ENCODE measurements at regions not wholly inside any gene's neighbourhood (a gene's known extent, or its start where the extent isn't known, plus 50 kb on each side); places are given as distances from the start of the nearest gene placed in this dataset.

GRCh38 chr22:49292909-49293308 lies 534.8 kb downstream of the BRD1 start:
- no peak for DNase-seq

DNA sequence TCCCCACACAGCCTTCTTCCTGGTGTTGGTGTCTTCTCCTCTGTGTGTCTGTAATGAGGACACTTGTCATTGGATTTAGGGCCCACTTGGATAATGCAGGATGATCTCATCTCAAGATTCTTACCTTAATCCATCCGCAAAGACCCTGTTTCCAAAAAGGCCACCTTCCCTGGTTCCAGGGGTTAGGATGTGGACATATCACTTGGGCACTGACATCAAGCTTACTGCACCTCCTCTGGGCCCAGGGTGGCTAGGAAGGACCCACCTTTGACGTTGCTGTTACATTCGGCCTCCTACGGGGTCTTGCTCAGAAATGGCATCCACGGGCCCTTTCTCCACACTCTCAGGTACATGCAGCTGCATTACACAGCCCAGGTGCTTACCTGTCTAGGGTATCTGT lies 535.9 kb downstream of the BRD1 start:
- no peak for DNase-seq

DNA sequence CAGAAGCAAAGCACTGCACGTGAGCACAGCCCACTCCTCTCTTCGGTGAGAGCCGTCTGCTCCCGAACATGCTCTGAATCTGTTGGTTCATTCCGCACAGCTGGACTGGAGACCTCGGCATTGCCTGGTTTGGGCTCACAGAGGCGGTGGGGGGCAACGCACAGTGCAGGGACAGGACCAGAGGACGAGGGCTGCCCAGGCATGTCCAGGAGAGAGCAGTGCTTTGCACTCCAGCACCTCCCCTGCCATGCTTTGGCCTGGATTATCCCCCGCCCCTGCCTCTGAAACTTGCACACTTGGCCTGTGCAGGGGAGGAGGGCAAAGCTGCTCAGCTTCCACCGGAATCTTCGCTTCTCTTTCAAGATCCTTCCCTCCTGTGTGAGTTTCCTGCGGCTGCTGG lies 536.5 kb downstream of the BRD1 start:
- DNase-seq: no peak

GRCh38 chr22:49290711-49291110 lies 537.0 kb downstream of the BRD1 start:
- no peak for DNase-seq

DNA sequence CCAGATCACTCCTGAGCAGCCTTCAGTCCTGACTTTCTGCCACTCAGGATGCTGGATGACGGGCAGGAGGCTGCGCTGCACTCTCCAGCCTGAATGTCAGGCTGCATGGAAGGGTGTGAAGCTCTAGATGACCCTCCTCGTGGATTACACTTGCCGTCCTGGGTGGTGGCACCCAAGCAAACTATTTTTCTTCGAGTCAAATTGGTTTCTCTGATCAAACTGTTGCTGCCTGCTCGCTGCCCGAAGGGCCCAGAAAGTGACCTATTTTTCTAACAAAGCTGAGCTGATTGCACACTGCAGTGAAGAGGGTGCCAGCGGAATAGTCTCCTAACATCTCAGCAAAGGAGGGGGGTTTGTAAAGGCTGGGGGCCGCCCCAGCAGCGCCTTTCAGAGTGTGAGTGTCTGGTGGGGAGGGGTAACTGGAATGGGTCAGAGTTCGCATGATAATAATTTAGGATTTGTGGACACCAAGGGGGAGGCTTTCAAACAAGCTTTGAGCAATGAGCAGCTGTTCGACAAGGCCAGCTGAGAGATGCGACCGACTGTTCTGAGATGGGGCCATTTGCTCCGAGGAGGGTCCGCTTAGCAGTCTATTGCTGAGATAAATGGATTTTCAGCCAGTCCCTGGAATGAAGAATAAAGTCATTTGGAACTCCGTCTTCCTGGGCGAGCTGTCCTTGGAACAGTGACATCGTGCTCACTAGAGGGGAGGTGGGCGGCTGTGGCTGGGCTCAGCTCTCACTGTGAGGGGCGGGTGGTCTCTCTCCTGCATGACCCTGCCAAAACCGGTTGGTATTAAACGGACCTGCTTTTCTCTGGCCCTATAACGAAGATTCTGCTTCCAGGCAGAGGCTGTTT lies 537.6 kb downstream of the BRD1 start:
- DNase-seq: no peak

DNA sequence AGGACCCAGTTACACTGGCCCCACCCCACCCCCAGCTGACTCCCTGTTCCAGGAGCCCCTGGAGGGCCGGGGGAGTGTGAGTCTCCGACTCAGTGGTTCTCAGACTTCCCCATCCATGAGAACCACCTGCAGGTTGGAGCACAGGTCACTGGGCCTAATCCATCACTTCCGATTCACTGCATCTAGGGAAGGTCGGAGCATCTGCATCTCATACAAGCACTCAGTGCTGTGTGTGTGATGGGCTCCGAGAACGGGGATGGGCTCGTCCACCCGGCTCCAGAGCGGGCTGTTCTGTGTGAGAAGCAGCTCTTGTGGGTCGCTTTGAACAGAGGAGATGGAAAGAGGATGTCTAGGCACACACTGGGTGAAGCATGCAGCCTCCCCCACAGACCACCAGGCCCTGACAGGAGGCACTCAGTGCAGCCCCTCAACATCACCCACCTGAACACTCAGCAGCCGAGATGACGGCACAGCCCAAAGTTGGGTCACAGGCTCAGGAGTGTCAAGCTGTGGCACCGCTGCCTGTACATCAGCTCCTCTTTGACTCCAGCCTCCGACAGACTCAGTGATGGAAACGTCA lies 541.4 kb downstream of the BRD1 start:
- DNase-seq: no peak

GRCh38 chr22:49284931-49285330 lies 542.7 kb downstream of the BRD1 start:
- DNase-seq: no peak

- no peak for DNase-seq
These were observed 543.5 kb downstream of the BRD1 start for GRCh38 chr22:49284056-49284784.

- DNase-seq: no peak
These were observed 545.1 kb downstream of the BRD1 start for GRCh38 chr22:49282596-49282995.

GRCh38 chr22:49281467-49282340 lies 546.0 kb downstream of the BRD1 start:
- DNase-seq: no peak

- DNase-seq: no peak
These were observed 549.3 kb downstream of the BRD1 start for GRCh38 chr22:49278340-49278739.

- DNase-seq: no peak
These were observed 551.1 kb downstream of the BRD1 start for GRCh38 chr22:49276567-49276966.

GRCh38 chr22:49274754-49275380 lies 552.8 kb downstream of the BRD1 start:
- no peak for DNase-seq

GRCh38 chr22:49272546-49273125 lies 555.0 kb downstream of the BRD1 start:
- DNase-seq: no peak

- DNase-seq: no peak
These were observed 555.8 kb downstream of the BRD1 start for GRCh38 chr22:49271831-49272230.

DNA sequence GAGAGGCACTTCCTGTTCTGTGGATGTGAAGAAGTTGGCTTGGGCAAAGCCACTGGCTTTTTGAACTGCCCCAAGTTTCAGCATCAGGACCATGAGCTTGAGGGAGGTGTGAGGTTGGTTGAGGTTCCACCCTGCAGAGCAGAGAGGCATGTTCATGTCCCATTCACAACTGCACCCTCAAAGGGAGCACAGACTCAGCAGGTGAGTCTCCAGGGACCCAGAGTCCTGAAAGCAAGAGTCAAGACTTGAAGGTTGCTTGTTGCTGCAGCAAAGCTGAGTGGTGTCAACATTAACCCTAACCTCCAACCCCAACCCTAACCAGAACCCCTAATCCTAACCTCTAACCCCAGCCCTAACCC lies 556.3 kb downstream of the BRD1 start:
- no peak for DNase-seq

DNA sequence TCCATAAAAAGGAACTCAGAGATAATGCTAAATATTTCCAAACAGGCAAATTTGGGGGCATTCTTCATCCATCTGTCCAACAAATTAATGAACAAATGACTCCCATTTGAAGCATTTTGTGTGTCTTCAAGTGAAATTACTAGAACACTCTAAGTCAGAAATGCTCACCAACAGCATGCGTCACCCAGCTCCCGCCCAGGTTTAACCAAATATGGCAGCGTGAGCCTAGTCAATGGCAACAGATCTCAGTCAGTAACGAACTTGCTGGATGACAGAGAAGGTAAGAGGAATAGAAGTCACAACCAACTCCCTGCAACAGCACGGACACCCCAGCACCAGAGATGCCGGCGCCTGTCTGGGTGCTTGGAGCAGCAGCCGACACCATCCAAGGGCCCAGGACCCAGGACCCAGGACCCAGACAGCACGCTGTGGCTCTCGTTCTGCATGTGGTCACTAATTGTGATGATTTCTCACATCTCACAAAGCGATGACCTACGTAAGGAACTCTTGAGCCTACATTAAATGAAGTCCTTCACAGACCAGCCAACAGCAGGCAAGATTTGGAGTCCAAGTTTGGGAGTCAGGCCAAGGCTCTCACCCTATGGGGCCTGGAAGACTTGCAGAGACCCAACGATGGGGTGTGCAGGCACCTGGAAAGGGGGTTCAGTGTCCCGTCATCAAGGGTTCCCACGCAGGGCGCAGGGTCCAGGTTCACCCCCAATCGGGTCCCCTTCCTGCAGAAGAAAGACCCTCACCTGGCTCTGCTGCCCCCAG lies 556.9 kb downstream of the BRD1 start:
- DNase-seq: no peak

DNA sequence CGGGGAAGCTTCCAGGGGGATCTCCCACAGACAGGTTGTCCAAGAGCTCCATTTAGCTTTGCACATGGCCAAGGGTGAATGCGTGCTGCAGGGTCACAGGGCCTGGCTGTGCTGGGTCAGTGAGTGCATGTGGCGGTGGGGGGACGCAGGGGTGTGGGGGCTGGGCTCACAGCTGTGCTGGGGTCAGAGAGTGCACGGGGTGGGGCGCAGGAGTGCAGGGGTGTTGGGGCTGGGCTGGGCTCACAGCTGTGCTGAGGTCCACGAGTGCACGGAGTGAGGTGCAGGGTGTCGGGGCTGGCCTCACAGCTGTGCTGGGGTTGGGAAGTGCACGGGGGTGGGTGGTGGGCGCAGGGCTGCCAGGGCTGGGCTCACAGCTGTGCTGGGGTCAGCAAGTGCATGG lies 557.7 kb downstream of the BRD1 start:
- no peak for DNase-seq

DNA sequence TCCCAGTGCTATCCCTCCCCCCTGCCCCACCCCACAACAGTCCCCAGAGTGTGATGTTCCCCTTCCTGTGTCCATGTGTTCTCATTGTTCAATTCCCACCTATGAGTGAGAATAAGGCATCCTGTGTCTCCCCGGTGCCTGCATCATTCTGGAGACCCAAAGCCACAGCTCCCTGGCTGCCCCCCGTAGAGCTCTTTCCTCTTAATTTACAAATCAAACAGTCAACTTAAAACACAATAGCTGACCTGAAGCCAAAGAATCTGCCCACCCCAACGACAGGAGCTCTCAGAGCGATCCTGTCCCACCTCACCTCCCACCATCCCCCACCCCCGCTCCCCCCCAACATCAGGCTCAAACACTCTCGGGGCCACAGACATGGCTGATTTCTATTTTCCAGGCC lies 558.3 kb downstream of the BRD1 start:
- DNase-seq: no peak

GRCh38 chr22:49268924-49269323 lies 558.7 kb downstream of the BRD1 start:
- DNase-seq: no peak

- DNase-seq: no peak
These were observed 559.7 kb downstream of the BRD1 start for GRCh38 chr22:49267996-49268395.
